Fibroblast of lung (primary cell): ENCODE measurements at regions not wholly inside any gene's neighbourhood (a gene's known extent, or its start where the extent isn't known, plus 50 kb on each side); places are given as distances from the start of the nearest gene placed in this dataset.
A peak's percentile ranks its signal among the peaks of the same experiment; 100 is the strongest.

ENCODE experiments used
- DNase-seq, 2 donors: peaks; one replicate each; pipeline versions ENCODE4 v3.0.0 to v3.0.0-alpha.2; 2010; ENCODE audit warnings: low read depth in 2 of 2
- H2AFZ ChIP-seq: 2 replicates; pipeline ENCODE4 v1.5.1; 2012; ENCODE audit warnings: low read length, control low read depth, inconsistent platforms
- H3K27ac ChIP-seq: 2 replicates; pipeline ENCODE4 v1.5.1; 2011; ENCODE audit warnings: low read length, control low read depth; ENCODE audit not compliant: insufficient read depth
- H3K27me3 ChIP-seq: 2 replicates; pipeline ENCODE4 v1.5.1; 2011; ENCODE audit warnings: mild to moderate bottlenecking, low read length; ENCODE audit not compliant: control insufficient read depth, insufficient read depth
- H3K36me3 ChIP-seq: 2 replicates; pipeline ENCODE4 v1.5.1; 2011; ENCODE audit warnings: low read length; ENCODE audit not compliant: control insufficient read depth, insufficient read depth
- H3K4me1 ChIP-seq: 2 replicates; pipeline ENCODE4 v1.5.1; 2011; ENCODE audit warnings: low read length; ENCODE audit not compliant: control insufficient read depth, insufficient read depth; ENCODE audit errors: extremely low read depth
- H3K4me2 ChIP-seq: 2 replicates; pipeline ENCODE4 v1.5.1; 2011; ENCODE audit warnings: low read length, control low read depth; ENCODE audit not compliant: insufficient read depth; ENCODE audit errors: extremely low read depth
- H3K4me3 ChIP-seq, 4 experiments: fragments of 200-600 bp in 1 of 4; sonication (generic) in 1 of 4; replicated peaks in 1 of 4; 2 replicates each; pipeline ENCODE4 v1.5.1; 2011 to 2016; ENCODE audit warnings: low read length in 4 of 4, low read depth in 3 of 4, mild to moderate bottlenecking in 3 of 4, control low read depth in 2 of 4, inconsistent platforms in 1 of 4, mixed read lengths in 1 of 4; ENCODE audit not compliant: insufficient read depth in 1 of 4; ENCODE audit errors: control extremely low read depth in 1 of 4
- H3K79me2 ChIP-seq: 2 replicates; pipeline ENCODE4 v1.5.1; 2012; ENCODE audit warnings: mild to moderate bottlenecking, low read length, inconsistent platforms; ENCODE audit not compliant: control insufficient read depth, insufficient read depth
- H3K9ac ChIP-seq: 2 replicates; pipeline ENCODE4 v1.5.1; 2011; ENCODE audit warnings: mild to moderate bottlenecking, low read length, control low read depth; ENCODE audit not compliant: insufficient read depth
- H3K9me3 ChIP-seq: 2 replicates; pipeline ENCODE4 v1.5.1; 2012; ENCODE audit warnings: low read depth, low read length; ENCODE audit not compliant: control insufficient read depth, insufficient read depth
- H4K20me1 ChIP-seq: 2 replicates; pipeline ENCODE4 v1.5.1; 2011; ENCODE audit warnings: low read length; ENCODE audit not compliant: control insufficient read depth, insufficient read depth; ENCODE audit errors: extremely low read depth
- CTCF ChIP-seq, 2 donors: IDR thresholded peaks in 1 of 2; conservative IDR thresholded peaks in 1 of 2; 1 replicate in 1 of 2; 2 replicates in 1 of 2; pipeline ENCODE4 v1.5.1; 2011 to 2012; ENCODE audit warnings: low read length in 2 of 2, control low read depth in 1 of 2, inconsistent platforms in 1 of 2, low read depth in 1 of 2, mild to moderate bottlenecking in 1 of 2
- EZH2 ChIP-seq: IDR thresholded peaks from 2 replicates; pipeline ENCODE4 v1.5.1; 2012; ENCODE audit warnings: low read length, control low read depth, mild to moderate bottlenecking; ENCODE audit errors: missing control alignments

DNA sequence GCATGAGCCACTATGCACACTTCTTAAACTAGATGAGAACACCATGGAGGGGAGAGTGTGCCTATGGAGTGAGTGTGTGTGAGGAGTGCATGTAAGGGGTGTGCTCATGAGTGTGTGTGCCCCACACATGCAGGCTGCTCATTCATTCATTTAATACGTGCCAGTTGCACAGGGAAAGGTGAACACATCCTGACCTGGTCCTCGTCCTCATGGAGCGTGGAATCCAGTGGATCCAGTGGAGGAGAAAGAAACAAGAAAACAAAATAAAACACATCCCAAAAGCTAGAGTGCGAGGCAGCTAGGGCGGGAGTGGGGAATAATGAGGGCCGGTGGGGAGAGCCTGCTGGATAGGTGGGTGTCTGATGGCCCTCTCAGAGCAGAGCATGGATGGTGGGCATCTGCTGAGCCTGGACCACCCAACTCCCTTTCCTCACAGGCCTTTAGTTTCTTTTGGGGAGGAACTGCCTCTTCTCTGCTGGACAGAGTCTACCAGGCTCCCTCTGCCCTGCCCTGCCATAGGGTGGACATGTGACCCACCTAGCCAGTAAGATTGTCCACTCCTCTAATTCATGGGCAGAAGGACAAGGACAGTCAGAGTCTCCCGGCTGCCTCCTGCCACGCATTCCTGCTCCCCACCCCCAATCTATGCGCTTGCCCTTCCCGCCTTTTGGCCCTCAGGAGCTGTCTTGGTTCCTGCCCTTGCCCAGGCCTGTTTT, 204.3 kb downstream of the RAB11FIP4 start:
- Histone ChIP-seq H3K9ac (no peak overlapping the region), H3K9me3 (no peaks in the 10 kb centered on the region), H3K4me2 (no peak overlapping the region), H4K20me1 (no peaks in the 10 kb centered on the region), H3K27ac (peak overlapping the region; percentile 46), H2AFZ (no peak overlapping the region), H3K36me3 (peaks cover 10% of the 10 kb centered on the region), H3K4me3 (no peak overlapping the region), H3K79me2 (no peaks in the 10 kb centered on the region), H3K4me1 (peaks cover 37% of the 10 kb centered on the region), H3K27me3 (no peaks in the 10 kb centered on the region)
- no peak for DNase-seq
- TF ChIP-seq EZH2 = no peak
- TF ChIP-seq CTCF (conservative IDR thresholded peaks at IDR 0.05 in 1 of 2, IDR thresholded peaks at IDR 0.05 in 1 of 2; ENCODE audit: low read depth in 1 of 2, low read length in 2 of 2) = no peak

- Histone ChIP-seq H3K4me2 (no peak overlapping the region), H3K9ac (no peak overlapping the region), H3K9me3 (no peaks in the 10 kb centered on the region), H3K4me1 (peaks cover 37% of the 10 kb centered on the region), H3K36me3 (peaks cover 10% of the 10 kb centered on the region), H3K4me3 (no peak overlapping the region), H4K20me1 (no peaks in the 10 kb centered on the region), H2AFZ (no peak overlapping the region), H3K79me2 (no peaks in the 10 kb centered on the region), H3K27me3 (no peaks in the 10 kb centered on the region), H3K27ac (peak overlapping the region; percentile 46)
- DNase-seq = peak in 1 of 2 donors; percentile 78
- TF ChIP-seq EZH2 (no peak), CTCF (conservative IDR thresholded peaks at IDR 0.05 in 1 of 2, IDR thresholded peaks at IDR 0.05 in 1 of 2; ENCODE audit: low read depth in 1 of 2, low read length in 2 of 2) (no peak)
These were observed 203.6 kb downstream of the RAB11FIP4 start for GRCh38 chr17:31595076-31595475.

- Histone ChIP-seq H3K4me2 (no peak overlapping the region), H3K36me3 (peaks cover 10% of the 10 kb centered on the region), H3K4me3 (no peak overlapping the region), H3K27ac (peak overlapping the region; percentile 55), H4K20me1 (no peaks in the 10 kb centered on the region), H3K79me2 (no peaks in the 10 kb centered on the region), H3K27me3 (no peaks in the 10 kb centered on the region), H3K9me3 (no peaks in the 10 kb centered on the region), H3K4me1 (peaks cover 37% of the 10 kb centered on the region), H3K9ac (no peak overlapping the region), H2AFZ (no peak overlapping the region)
- no peak for DNase-seq
- no peak for TF ChIP-seq CTCF (conservative IDR thresholded peaks at IDR 0.05 in 1 of 2, IDR thresholded peaks at IDR 0.05 in 1 of 2; ENCODE audit: low read depth in 1 of 2, low read length in 2 of 2)
- no peak for TF ChIP-seq EZH2
These were observed 202.9 kb downstream of the RAB11FIP4 start for GRCh38 chr17:31594416-31594815.
